Ovary (tissue), 7 donors: ENCODE measurements at regions not wholly inside any gene's neighbourhood (a gene's known extent, or its start where the extent isn't known, plus 50 kb on each side); places are given as distances from the start of the nearest gene placed in this dataset.
"Not testable (repeated sequence)": the region's sequence is repeated elsewhere in the genome, so short reads cannot be mapped to it uniquely, and the experiment has no call there.

Experiments
- DNase-seq, 5 donors: peaks; one replicate each; pipeline ENCODE4 v3.0.0-alpha.2; 2019 to 2020
- H3K27ac ChIP-seq, 2 donors: fragments of 200-600 bp; one replicate each; pipeline versions ENCODE4 v1.5.1 to v1.8.0; 2019 to 2022
- H3K27me3 ChIP-seq: fragments of 200-600 bp; one replicate; pipeline ENCODE4 v1.8.0; 2022
- H3K36me3 ChIP-seq: fragments of 200-600 bp; sonication (generic); one replicate; pipeline ENCODE4 v1.5.1; 2019
- H3K4me1 ChIP-seq: one replicate; pipeline ENCODE4 v1.8.1; 2013; ENCODE audit warnings: mild to moderate bottlenecking, moderate library complexity; ENCODE audit not compliant: insufficient read depth
- H3K4me3 ChIP-seq: fragments of 200-600 bp; sonication (generic); one replicate; pipeline ENCODE4 v1.5.1; 2017
- H3K9me3 ChIP-seq, 2 donors: fragments of 200-600 bp in 1 of 2; sonication (generic) in 1 of 2; one replicate each; pipeline versions ENCODE4 v1.5.1 to v1.8.1; 2013 to 2019; ENCODE audit warnings: mild to moderate bottlenecking in 1 of 2, moderate library complexity in 1 of 2
- CTCF ChIP-seq, 3 donors: fragments of 450-650 bp in 2 of 3; fragments of 200-600 bp in 1 of 3; IDR thresholded peaks; one replicate each; pipeline versions ENCODE4 v1.5.1 to v1.8.0; 2016 to 2022; ENCODE audit warnings: antibody characterized with exemption in 3 of 3, mild to moderate bottlenecking in 1 of 3
- EP300 ChIP-seq: sonication (generic); formaldehyde crosslinking; IDR thresholded peaks from one replicate; pipeline ENCODE4 v1.6.1; 2017; ENCODE audit warnings: antibody characterized with exemption
- POLR2A ChIP-seq: fragments of 450-650 bp; IDR thresholded peaks from one replicate; pipeline ENCODE4 v1.6.1; 2017; ENCODE audit warnings: antibody characterized with exemption, mild to moderate bottlenecking, moderate library complexity
- WGBS, 3 donors: extraction: QIAGEN DNeasy Blood & Tissue Kit in 1 of 3; methylation state at CpG; one replicate each; pipeline versions ENCODE4 v1.1.5 to v1.1.7; 2013 to 2017; 5-methylcytosine and 5-hydroxymethylcytosine counted together
- intact Hi-C, 4 donors: fragments of 100-400 bp; cut with DNase I; formaldehyde crosslinking; loops; one replicate each; pipeline versions ENCODE4 v1.11.0 to v1.15.1; 2022 to 2023
- donor health status: DM: no; HTN: no; CAD: no; lungs with moderate emphysema.
- donor health status: DM: no; HTN: no; CAD: no.
- donor health status: Bipolar disorder and iron deficiency.
- donor health status: DM: no; HTN: no; CAD: no.
- donor health status: DM: yes; HTN: yes; CAD: no.

GRCh38 chr5:90214991-90215390, 194.6 kb downstream of the CETN3 start:
- Histone ChIP-seq H3K4me1 (no peaks in the 10 kb centered on the region), H3K36me3 (no peaks in the 10 kb centered on the region), H3K27ac (no peak overlapping the region), H3K4me3 (no peak overlapping the region), H3K27me3 (no peaks in the 10 kb centered on the region), H3K9me3 (no peaks in the 10 kb centered on the region)
- intact Hi-C loops: no loop called here
- TF ChIP-seq EP300: no peak
- no peak for TF ChIP-seq CTCF (IDR thresholded peaks at IDR 0.05)
- TF ChIP-seq POLR2A: no peak
- no peak for DNase-seq

GRCh38 chr5:90208323-90208722, 201.2 kb downstream of the CETN3 start:
- H3K4me3 ChIP-seq, DNase-seq, H3K27ac ChIP-seq, H3K4me1 ChIP-seq, H3K9me3 ChIP-seq, intact Hi-C loops, H3K27me3 ChIP-seq, H3K36me3 ChIP-seq: not testable (repeated sequence)
- WGBS, 3 donors: 87 to 91% (median 87%) methylated on average over 23 to 25 of the region's 25 CpGs

DNA sequence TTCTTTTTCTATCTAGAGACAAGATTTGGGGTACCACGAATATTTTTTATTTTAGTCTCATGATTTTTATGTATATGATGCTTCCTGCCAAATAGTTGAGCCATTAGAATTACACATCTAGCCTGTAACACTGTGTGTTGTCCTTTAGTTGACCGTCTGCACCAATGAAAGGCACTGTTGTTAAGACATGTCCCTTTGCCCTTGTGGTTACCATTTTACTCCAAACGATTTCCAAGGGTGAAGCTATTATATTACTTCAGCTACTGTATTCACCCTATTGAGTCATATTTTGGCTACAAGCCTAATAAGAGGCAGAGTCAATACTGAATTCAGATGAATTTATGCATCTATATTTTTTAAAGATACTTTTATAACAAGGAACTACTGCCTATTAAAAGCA, 207.6 kb downstream of the CETN3 start:
- no peak for DNase-seq
- intact Hi-C loops: no loop called here
- Histone ChIP-seq H3K9me3 (no peaks in the 10 kb centered on the region), H3K27ac (no peak overlapping the region), H3K36me3 (no peaks in the 10 kb centered on the region), H3K4me3 (no peak overlapping the region), H3K27me3 (no peaks in the 10 kb centered on the region), H3K4me1 (no peaks in the 10 kb centered on the region)
- TF ChIP-seq EP300: no peak
- TF ChIP-seq CTCF (IDR thresholded peaks at IDR 0.05): no peak
- no peak for TF ChIP-seq POLR2A
- WGBS, 3 donors: 39 to 47% (median 43%) methylated on average over 3 of the region's 3 CpGs

DNA sequence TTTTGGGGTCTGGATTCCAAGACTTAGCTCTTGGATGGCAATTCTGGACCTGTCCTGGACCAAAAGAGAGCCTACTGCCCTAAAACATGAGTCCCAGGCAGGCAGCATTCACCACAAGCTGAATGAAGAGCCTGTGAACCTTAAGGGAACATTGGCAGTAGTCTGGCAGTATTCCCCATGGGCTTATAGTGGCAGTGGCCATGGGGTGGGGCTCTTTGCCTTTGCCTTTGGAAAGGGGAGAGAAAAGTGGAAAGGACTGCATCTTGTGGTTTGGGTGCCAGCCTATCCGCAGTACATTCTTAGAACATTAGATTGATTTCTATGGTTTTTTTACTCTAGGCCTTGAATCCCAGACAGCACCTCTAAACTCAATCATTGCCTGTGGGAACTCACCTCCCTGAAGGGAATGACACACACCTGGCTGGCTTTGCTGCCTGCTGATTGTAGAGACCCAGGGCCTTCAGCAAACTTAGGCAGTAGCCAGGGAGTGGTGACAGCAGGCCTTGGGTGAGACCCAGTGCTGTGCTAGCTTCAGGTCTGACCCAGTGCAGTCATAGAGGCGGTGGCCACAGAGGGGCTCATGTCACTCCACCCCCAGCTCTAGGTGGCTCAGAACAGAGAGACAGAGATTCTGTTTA, 216.3 kb downstream of the CETN3 start:
- Histone ChIP-seq H3K27ac (no peak overlapping the region), H3K27me3 (no peaks in the 10 kb centered on the region), H3K36me3 (no peaks in the 10 kb centered on the region), H3K4me1 (no peaks in the 10 kb centered on the region), H3K9me3 (no peaks in the 10 kb centered on the region), H3K4me3 (no peak overlapping the region)
- no peak for DNase-seq
- WGBS, 3 donors: 91 to 99% (median 96%) methylated on average over 2 of the region's 2 CpGs
- intact Hi-C loops: no loop called here
- no peak for TF ChIP-seq EP300
- TF ChIP-seq CTCF (IDR thresholded peaks at IDR 0.05): no peak
- TF ChIP-seq POLR2A: no peak

DNA sequence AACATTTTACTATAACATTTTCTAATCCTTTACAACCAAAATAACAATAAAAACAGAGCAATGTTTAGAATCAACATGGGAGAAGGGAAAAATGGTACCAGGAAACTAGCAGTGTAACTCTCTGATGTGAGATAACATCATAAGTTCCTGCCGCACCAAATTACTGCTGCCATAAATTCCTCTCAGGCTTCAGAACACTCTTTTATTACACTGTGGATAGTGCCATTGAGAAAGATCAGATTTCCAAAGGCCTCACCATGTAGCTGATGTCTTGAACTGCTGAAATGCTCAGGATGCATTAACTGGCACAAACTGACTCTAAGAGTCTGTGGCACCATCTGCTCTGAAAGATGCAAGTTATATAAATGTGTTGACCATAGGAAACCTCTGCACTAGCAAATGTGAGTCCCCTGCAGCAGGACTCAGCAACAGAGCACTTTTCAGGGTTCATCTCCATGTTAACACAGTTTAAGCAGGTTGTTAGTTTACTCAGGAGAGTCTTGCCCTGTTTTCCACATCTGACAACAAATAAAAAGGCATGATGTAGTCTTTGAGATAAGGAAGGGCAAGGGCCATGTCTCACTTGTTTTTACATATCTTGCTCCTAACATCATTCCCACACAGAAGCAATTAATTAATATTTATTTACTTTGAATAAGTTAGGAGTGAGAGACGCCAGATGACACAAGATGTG, 218.1 kb downstream of the CETN3 start:
- intact Hi-C loops: no loop called here
- DNase-seq: no peak
- WGBS, 3 donors: 76 to 79% (median 76%) methylated on average over 2 of the region's 2 CpGs
- no peaks in the 10 kb centered on the region for H3K27me3 ChIP-seq
- TF ChIP-seq CTCF (IDR thresholded peaks at IDR 0.05): no peak
- no peak for TF ChIP-seq POLR2A
- no peak for TF ChIP-seq EP300
- no peaks in the 10 kb centered on the region for H3K4me1 ChIP-seq
- H3K27ac ChIP-seq: no peak overlapping the region
- no peaks in the 10 kb centered on the region for H3K36me3 ChIP-seq
- H3K4me3 ChIP-seq: no peak overlapping the region
- H3K9me3 ChIP-seq: no peaks in the 10 kb centered on the region
